ENCODE measurements at regions not wholly inside any gene's neighbourhood (a gene's known extent, or its start where the extent isn't known, plus 50 kb on each side); places are given as distances from the start of the nearest gene placed in this dataset.

- no peaks in the 10 kb centered on the region for H3K36me3 ChIP-seq (ENCODE audit: control insufficient read depth in 2 of 2, insufficient read depth in 2 of 2, low read length in 1 of 2)
- DNase-seq (ENCODE audit: low read depth, low spot score) (no peak), ATAC-seq (no peak), FAIRE-seq (no peak)
- no peak for TF ChIP-seq ZZZ3 (IDR thresholded peaks at IDR 0.05; ENCODE audit: control insufficient read depth, insufficient read length, low read depth)
- no peak for TF ChIP-seq CHD1 (IDR thresholded peaks at IDR 0.05; ENCODE audit: low read depth, low read length)
- no peak for TF ChIP-seq TCF7 (IDR thresholded peaks at IDR 0.05; ENCODE audit: borderline replicate concordance)
- no peak for TF ChIP-seq ZNF24 (IDR thresholded peaks at IDR 0.05)
- TF ChIP-seq MEF2B (IDR thresholded peaks at IDR 0.05; ENCODE audit: partially characterized antibody, poor library complexity, severe bottlenecking), result no peak
- TF ChIP-seq NR2C1 (IDR thresholded peaks at IDR 0.05), result no peak
- no peak for TF ChIP-seq SMC3 (IDR thresholded peaks at IDR 0.05; ENCODE audit: borderline replicate concordance, low read length)
- RAD21 ChIA-PET (ENCODE audit: unreplicated experiment), result no interaction called here
- 21% methylated on average over 4 of the region's 4 CpGs for whole genome bisulfite sequencing (ENCODE audit: insufficient coverage, insufficient replicate concordance, low lambda C conversion rate, missing lambda C conversion rate)
- H3K27me3 ChIP-seq (replicated peaks in 1 of 2; ENCODE audit: control insufficient read depth in 2 of 2, insufficient read depth in 2 of 2, low read length in 1 of 2), result no peaks in the 10 kb centered on the region
- intact Hi-C loops (cut with micrococcal nuclease; ENCODE audit: unreplicated experiment), result no loop called here
- no peak overlapping the region for H3K4me3 ChIP-seq
- POLR2A ChIA-PET, result no interaction called here
- in situ Hi-C loops (cut with MboI), result no loop called here
- no peak overlapping the region for H3K4me2 ChIP-seq (ENCODE audit: control insufficient read depth, insufficient read depth)
- BruUV-seq (replicated peaks), result no TSS peak
- no peak overlapping the region for H3K27ac ChIP-seq (ENCODE audit: control insufficient read depth, insufficient read depth)
- SMC1A ChIA-PET (ENCODE audit: uncharacterized antibody, unreplicated experiment), result no interaction called here
- no peak overlapping the region for H2AFZ ChIP-seq (ENCODE audit: control insufficient read depth, low read depth, low read length)
- no peaks in the 10 kb centered on the region for H3K9me3 ChIP-seq (replicated peaks; ENCODE audit: control insufficient read depth, insufficient read depth, low read length)
- H4K20me1 ChIP-seq (ENCODE audit: control insufficient read depth, insufficient read depth), result no peaks in the 10 kb centered on the region
- no peaks in the 10 kb centered on the region; the same call in 1 of the 2 replicates for H3K4me1 ChIP-seq (ENCODE audit: control insufficient read depth, insufficient read depth, low read length)
- CTCF ChIA-PET, result no interaction called here
- H3K9ac ChIP-seq (ENCODE audit: control insufficient read depth, insufficient read depth, low read length), result no peak overlapping the region
- H3K79me2 ChIP-seq (ENCODE audit: control insufficient read depth, insufficient read depth, low read length), result no peaks in the 10 kb centered on the region
Measured at GRCh38 chr2:67674668-67675067, 277.5 kb downstream of the ETAA1 start.

GRCh38 chr2:67684991-67685390 is 287.9 kb downstream of the ETAA1 start:
- Histone ChIP-seq H4K20me1 (ENCODE audit: control insufficient read depth, insufficient read depth) (no peaks in the 10 kb centered on the region), H3K9me3 (replicated peaks; ENCODE audit: control insufficient read depth, insufficient read depth, low read length) (no peaks in the 10 kb centered on the region), H3K27ac (ENCODE audit: control insufficient read depth, insufficient read depth) (no peak overlapping the region), H3K9ac (ENCODE audit: control insufficient read depth, insufficient read depth, low read length) (no peak overlapping the region), H3K4me2 (ENCODE audit: control insufficient read depth, insufficient read depth) (no peak overlapping the region), H3K36me3 (ENCODE audit: control insufficient read depth in 2 of 2, insufficient read depth in 2 of 2, low read length in 1 of 2) (no peaks in the 10 kb centered on the region), H3K4me1 (ENCODE audit: control insufficient read depth, insufficient read depth, low read length) (no peaks in the 10 kb centered on the region), H3K4me3 (no peak overlapping the region), H3K27me3 (replicated peaks in 1 of 2; ENCODE audit: control insufficient read depth in 2 of 2, insufficient read depth in 2 of 2, low read length in 1 of 2) (no peaks in the 10 kb centered on the region), H2AFZ (ENCODE audit: control insufficient read depth, low read depth, low read length) (no peak overlapping the region), H3K79me2 (ENCODE audit: control insufficient read depth, insufficient read depth, low read length) (no peaks in the 10 kb centered on the region)
- POLR2A ChIA-PET, result no interaction called here
- BruUV-seq (replicated peaks), result no TSS peak
- DNase-seq (ENCODE audit: low read depth, low spot score) (no peak), ATAC-seq (no peak), FAIRE-seq (no peak)
- SMC1A ChIA-PET (ENCODE audit: uncharacterized antibody, unreplicated experiment), result no interaction called here
- RAD21 ChIA-PET (ENCODE audit: unreplicated experiment), result no interaction called here
- CTCF ChIA-PET, result no interaction called here
- in situ Hi-C loops (cut with MboI), result no loop called here
- intact Hi-C loops (cut with micrococcal nuclease; ENCODE audit: unreplicated experiment), result no loop called here
- WGBS (ENCODE audit: insufficient coverage, insufficient replicate concordance, low lambda C conversion rate, missing lambda C conversion rate), result 20% methylated on average over 2 of the region's 2 CpGs
- TF ChIP-seq RUNX3 (IDR thresholded peaks at IDR 0.05; ENCODE audit: low read length), result no peak
- no peak for TF ChIP-seq MYC (IDR thresholded peaks at IDR 0.05; ENCODE audit: insufficient read depth, insufficient read length, insufficient replicate concordance, low read length, severe bottlenecking)
- TF ChIP-seq RAD21 (IDR thresholded peaks at IDR 0.05; ENCODE audit: insufficient read depth, low read depth, low read length), result no peak
- no peak for TF ChIP-seq ATF3 (IDR thresholded peaks at IDR 0.05; ENCODE audit: borderline replicate concordance, extremely low read depth, low read depth, low read length)
- no peak for TF ChIP-seq HDGF (IDR thresholded peaks at IDR 0.05)
- no peak for TF ChIP-seq HSF1 (IDR thresholded peaks at IDR 0.05; ENCODE audit: low read depth, low read length)
- no peak for TF ChIP-seq RBBP5 (conservative IDR thresholded peaks at IDR 0.05)
- no peak for TF ChIP-seq STAT3 (IDR thresholded peaks at IDR 0.05; ENCODE audit: low read depth, low read length)
- no peak for TF ChIP-seq PML (IDR thresholded peaks at IDR 0.05; ENCODE audit: low read length)
- no peak for TF ChIP-seq NR2C2 (IDR thresholded peaks at IDR 0.05; ENCODE audit: borderline replicate concordance, control insufficient read depth, insufficient read length, low read depth)
- TF ChIP-seq ASH2L (IDR thresholded peaks at IDR 0.05; ENCODE audit: borderline replicate concordance, low read depth), result no peak
- TF ChIP-seq CEBPB (IDR thresholded peaks at IDR 0.05; ENCODE audit: borderline replicate concordance in 1 of 2, low read depth in 2 of 2, low read length in 2 of 2), result no peak
- TF ChIP-seq TCF12 (IDR thresholded peaks at IDR 0.05; ENCODE audit: low read depth, low read length), result no peak

Measured in GM12878 (cell line).